Natural killer cell treated with Interleukin-12 subunit alpha and Interleukin-12 subunit beta and Interleukin-15 and Interleukin-18, amount 100 ng/mL, for 72 hours (primary cell): ENCODE measurements at regions not wholly inside any gene's neighbourhood (a gene's known extent, or its start where the extent isn't known, plus 50 kb on each side); places are given as distances from the start of the nearest gene placed in this dataset.
"Not testable (repeated sequence)": the region's sequence is repeated elsewhere in the genome, so short reads cannot be mapped to it uniquely, and the experiment has no call there.

Experiments used
- ATAC-seq, 2 donors: fragments of 150-1000 bp; cut with Tn5 transposase in 1 of 2; sonication (Bioruptor Pico), chemical (Tn5 transposase) in 1 of 2; 2 replicates each; pipeline ENCODE4 v1.10.0; 2021
- DNase-seq: peaks from one replicate; pipeline ENCODE4 v3.0.0; 2022; ENCODE audit warnings: low spot score
- H3K27ac Mint-ChIP-seq, 2 donors: 1 replicate in 1 of 2; 2 replicates in 1 of 2; pipeline ENCODE4 v1.8.0; 2022; ENCODE audit warnings: mixed read lengths in 2 of 2, mild to moderate bottlenecking in 1 of 2, moderate library complexity in 1 of 2
- H3K27me3 Mint-ChIP-seq, 2 donors: 1 replicate in 1 of 2; 2 replicates in 1 of 2; pipeline ENCODE4 v1.8.0; 2022; ENCODE audit warnings: mixed read lengths in 2 of 2
- H3K36me3 Mint-ChIP-seq: one replicate; pipeline ENCODE4 v1.8.0; 2022; ENCODE audit warnings: mixed read lengths
- H3K4me1 Mint-ChIP-seq, 2 donors: 1 replicate in 1 of 2; 2 replicates in 1 of 2; pipeline ENCODE4 v1.8.0; 2022; ENCODE audit warnings: low read depth in 2 of 2, mixed read lengths in 2 of 2, mild to moderate bottlenecking in 1 of 2
- H3K4me3 Mint-ChIP-seq: one replicate; pipeline ENCODE4 v1.8.0; 2022; ENCODE audit warnings: mixed read lengths
- H3K9me3 Mint-ChIP-seq: 2 replicates; pipeline ENCODE4 v1.8.0; 2022; ENCODE audit warnings: mixed read lengths

DNA sequence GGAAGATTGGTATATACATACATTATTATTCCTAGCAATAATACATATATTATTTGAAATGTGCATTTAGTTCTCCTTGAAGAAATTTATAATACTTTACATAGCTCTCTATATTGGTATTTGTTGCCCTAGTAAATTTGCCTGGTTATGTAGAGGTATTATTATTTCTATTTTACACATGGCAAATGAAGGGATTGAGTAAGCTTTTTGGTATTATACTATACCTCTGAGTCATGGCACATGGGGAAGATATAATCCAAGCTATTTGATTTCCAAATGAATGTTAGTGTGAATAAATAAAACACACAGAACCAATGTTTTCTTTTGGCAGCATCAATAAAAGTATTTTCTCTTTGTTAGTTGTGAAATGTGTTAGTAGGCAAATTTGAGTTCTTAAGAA, 409.6 kb upstream of the SLC35B3 start:
- H3K4me3 Mint-ChIP-seq = no peak overlapping the region
- H3K4me1 Mint-ChIP-seq = no peaks in the 10 kb centered on the region
- no peak for ATAC-seq
- peaks cover 8% of the 10 kb centered on the region for H3K9me3 Mint-ChIP-seq
- no peak for DNase-seq
- no peaks in the 10 kb centered on the region for H3K27me3 Mint-ChIP-seq
- no peaks in the 10 kb centered on the region for H3K36me3 Mint-ChIP-seq
- no peak overlapping the region for H3K27ac Mint-ChIP-seq

DNA sequence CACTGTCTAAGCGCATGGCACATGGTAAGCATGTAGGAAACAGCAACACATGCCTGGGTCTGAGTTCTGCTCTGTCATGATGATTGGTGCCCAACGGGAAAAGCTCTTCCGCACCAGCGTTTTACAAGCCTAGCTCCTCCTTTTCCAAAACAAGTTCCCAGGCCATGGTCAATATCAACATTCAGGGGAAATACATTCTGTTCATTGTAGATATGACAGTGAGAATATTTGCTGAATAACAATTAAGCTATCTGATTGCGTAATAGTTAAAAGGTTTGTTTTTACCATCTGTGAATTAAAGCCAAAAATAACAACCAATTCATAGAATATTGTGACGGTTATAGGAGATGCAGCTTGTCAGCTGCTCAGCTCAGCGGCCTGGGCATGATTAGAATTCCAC, 404.3 kb upstream of the SLC35B3 start:
- H3K9me3 Mint-ChIP-seq = no peaks in the 10 kb centered on the region
- no peak overlapping the region for H3K27ac Mint-ChIP-seq
- no peak overlapping the region for H3K4me3 Mint-ChIP-seq
- ATAC-seq = no peak
- no peaks in the 10 kb centered on the region for H3K4me1 Mint-ChIP-seq
- DNase-seq = no peak
- no peaks in the 10 kb centered on the region for H3K36me3 Mint-ChIP-seq
- no peaks in the 10 kb centered on the region for H3K27me3 Mint-ChIP-seq

DNA sequence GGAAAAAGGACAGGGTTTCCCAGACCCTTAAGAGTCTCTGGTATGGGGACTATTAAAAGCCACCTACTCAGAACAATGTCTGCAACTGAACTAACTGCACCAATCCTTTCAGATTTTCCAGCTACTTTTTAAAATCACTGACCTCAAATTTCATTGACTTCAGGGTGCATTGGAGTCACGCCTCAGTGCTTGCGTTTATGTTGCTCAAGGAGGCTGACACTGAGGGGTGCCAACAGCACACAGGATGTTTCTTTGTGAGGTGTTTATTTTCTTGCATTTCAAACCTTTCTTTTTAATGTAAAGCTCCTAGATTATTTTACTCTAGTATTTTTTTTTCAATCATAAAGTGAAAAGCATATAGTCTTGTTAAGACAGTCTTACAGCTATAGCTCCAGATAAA, 402.0 kb upstream of the SLC35B3 start:
- Mint-ChIP-seq H3K4me1 (no peaks in the 10 kb centered on the region), H3K27me3 (no peaks in the 10 kb centered on the region), H3K9me3 (no peaks in the 10 kb centered on the region), H3K36me3 (no peaks in the 10 kb centered on the region), H3K4me3 (no peak overlapping the region), H3K27ac (no peak overlapping the region)
- DNase-seq (no peak), ATAC-seq (no peak)

DNA sequence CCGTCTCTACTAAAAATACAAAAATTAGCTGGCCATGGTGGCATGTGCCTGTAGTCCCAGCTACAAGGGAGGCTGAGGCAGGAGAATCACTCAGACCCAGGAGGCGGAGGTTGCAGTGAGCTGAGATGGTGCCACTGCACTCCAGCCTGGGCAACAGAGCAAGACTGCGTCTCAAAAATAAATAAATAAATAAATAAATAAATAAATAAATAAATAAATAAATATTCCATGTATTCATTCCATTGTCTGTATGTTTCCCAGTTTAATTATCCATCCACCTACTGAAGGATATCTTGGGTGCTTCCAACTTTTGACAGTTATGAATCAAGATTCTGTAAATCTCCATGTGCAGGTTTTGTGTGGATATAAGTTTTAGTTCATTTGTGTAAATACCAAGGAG, 397.4 kb upstream of the SLC35B3 start:
- H3K36me3 Mint-ChIP-seq, H3K4me3 Mint-ChIP-seq, DNase-seq, H3K27me3 Mint-ChIP-seq, H3K27ac Mint-ChIP-seq, H3K4me1 Mint-ChIP-seq, ATAC-seq, H3K9me3 Mint-ChIP-seq: not testable (repeated sequence)

DNA sequence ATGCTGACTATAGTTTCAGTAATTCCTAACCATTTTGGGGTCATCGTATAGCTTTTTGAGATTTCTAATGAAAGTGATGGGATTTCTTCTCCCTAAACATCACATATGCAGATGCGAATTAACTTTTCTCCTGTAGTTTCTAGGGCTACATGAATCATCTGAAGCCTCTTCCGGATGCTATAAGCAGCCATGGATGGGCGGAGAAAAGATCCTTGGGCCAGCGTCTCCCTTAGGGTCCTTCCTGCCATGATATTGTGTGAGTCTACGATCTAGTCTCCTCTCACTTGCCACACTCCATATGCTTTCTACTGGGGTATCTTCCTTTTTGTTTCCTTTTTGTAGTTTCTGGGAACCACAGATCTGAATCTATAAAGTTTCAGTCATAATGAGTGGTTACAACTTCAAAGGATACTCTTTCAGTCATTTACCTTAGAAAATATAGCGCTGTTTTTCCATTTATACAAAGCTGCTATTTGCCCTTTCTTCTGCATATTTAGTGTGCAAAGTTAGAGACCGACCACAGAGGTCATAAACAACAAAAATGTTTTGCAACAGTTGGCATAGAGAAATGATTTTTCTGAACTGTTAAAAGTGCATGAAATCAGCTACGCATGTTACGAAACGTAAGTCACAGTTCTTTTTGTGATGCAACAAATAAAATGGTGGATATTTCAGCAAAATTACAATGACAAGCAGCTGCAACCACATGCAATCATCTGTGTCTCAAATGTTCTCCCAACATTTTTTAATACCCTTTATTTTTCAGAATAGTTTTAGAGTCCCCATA, 396.2 kb upstream of the SLC35B3 start:
- Mint-ChIP-seq H3K4me1 (no peaks in the 10 kb centered on the region), H3K9me3 (peaks cover 5% of the 10 kb centered on the region), H3K4me3 (no peak overlapping the region), H3K27ac (no peak overlapping the region), H3K27me3 (no peaks in the 10 kb centered on the region), H3K36me3 (no peaks in the 10 kb centered on the region)
- ATAC-seq = no peak
- DNase-seq = no peak

DNA sequence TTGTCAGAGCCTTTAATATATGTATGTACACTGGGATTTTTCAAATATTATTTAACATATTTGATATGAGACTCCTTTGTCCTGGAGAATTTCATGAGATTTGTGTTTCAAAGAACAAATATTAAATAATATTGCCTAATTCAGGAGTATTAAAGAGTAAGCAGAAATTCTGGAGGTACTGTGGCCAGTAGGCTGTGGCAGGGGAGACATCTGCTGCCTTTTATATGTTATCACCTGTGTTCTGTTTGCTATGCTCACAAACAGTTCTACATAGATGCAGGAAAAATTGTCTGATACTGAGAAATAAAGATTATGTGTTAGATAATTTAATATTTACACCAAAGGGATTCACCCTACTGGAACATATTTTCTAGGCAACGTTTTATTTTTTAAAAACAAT, 395.4 kb upstream of the SLC35B3 start:
- DNase-seq (no peak), ATAC-seq (no peak)
- Mint-ChIP-seq H3K9me3 (peaks cover 11% of the 10 kb centered on the region), H3K4me1 (no peaks in the 10 kb centered on the region), H3K36me3 (no peaks in the 10 kb centered on the region), H3K27me3 (no peaks in the 10 kb centered on the region), H3K4me3 (no peak overlapping the region), H3K27ac (no peak overlapping the region)

DNA sequence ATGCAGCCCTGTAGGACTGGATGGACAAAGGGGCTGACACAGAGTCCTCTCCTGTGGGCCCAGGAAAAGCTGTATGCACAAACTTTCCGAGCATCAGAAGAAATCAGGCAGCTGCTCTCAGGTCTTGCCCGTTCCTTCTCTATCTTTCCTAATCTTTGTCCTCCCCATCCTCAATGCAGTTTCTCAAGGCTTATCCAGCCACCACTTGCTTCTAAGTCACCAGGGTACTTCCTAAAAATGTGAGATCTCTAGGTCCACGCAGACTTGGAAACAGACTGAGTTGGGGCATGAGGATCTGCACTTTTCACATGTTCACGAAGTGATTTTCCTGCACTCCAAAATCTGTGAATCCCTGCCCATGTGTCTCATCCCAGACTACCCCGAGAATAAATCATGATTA, 394.5 kb upstream of the SLC35B3 start:
- Mint-ChIP-seq H3K4me1 (no peaks in the 10 kb centered on the region), H3K27me3 (no peaks in the 10 kb centered on the region), H3K36me3 (no peaks in the 10 kb centered on the region), H3K4me3 (no peak overlapping the region), H3K9me3 (peaks cover 11% of the 10 kb centered on the region), H3K27ac (no peak overlapping the region)
- ATAC-seq (no peak), DNase-seq (no peak)

DNA sequence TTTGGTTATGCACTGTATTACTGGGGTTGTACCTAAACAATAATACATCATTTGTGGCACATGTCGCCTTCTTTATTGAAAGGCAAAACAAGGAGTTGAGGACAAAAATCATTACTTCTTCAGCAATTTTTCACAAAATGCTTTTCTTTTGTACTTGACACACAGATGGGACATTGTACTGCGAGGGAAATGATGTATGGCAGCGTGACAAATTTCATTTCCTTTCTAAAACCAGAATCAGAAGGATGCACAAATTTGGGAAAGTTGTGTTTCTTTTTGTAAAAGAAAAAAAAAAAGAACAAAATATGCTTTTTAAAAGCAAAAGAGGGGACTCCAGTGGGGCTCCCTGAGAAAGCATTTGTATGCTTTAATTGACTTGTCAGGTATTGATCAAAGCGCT, 394.0 kb upstream of the SLC35B3 start:
- H3K4me3 Mint-ChIP-seq = no peak overlapping the region
- no peak for ATAC-seq

DNA sequence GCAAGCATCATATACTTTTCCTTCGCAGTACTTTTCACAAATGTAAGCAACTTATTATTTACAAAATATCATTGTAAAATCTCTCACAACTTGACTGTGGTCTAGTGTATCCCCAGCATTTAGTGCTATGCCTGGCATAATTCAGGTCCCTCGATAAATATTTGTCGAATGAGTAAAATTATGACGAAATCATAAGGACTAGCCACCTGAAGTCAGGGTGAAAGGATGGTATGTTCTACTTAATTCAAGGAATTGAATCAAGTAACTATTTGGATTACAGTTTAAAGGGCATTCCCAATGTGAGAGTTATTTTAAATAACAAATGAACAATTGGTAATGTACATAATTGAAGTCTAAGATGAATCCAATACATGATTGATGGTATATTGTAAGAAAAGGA, 393.0 kb upstream of the SLC35B3 start:
- ATAC-seq (no peak), DNase-seq (no peak)
- no peaks in the 10 kb centered on the region for H3K36me3 Mint-ChIP-seq
- H3K4me1 Mint-ChIP-seq = no peaks in the 10 kb centered on the region
- peaks cover 11% of the 10 kb centered on the region for H3K9me3 Mint-ChIP-seq
- H3K4me3 Mint-ChIP-seq = no peak overlapping the region
- no peak overlapping the region for H3K27ac Mint-ChIP-seq
- no peaks in the 10 kb centered on the region for H3K27me3 Mint-ChIP-seq

More for the DNA sequence above, 394.0 kb upstream of the SLC35B3 start:
- H3K36me3 Mint-ChIP-seq = no peaks in the 10 kb centered on the region
- no peak for DNase-seq
- no peak overlapping the region for H3K27ac Mint-ChIP-seq
- peaks cover 11% of the 10 kb centered on the region for H3K9me3 Mint-ChIP-seq
- H3K4me1 Mint-ChIP-seq = no peaks in the 10 kb centered on the region
- no peaks in the 10 kb centered on the region for H3K27me3 Mint-ChIP-seq

DNA sequence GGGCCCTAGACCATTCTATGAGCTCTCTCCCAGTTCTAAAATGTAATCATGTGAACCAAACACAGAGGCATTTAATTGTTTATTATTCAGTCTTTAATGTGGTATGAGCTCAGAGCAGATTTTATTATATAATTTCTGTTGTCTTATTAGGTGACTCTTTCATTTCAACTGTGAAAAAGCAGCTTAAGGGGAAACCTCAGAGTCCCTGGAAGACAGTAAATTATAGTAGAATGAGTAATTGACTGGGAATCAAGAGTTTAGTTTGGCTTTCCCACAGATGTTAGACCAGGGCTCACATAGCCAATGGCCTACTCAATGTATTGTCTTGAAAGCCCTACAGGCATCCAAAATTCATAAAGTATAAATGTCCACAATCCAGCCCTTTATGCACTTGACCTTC, 390.4 kb upstream of the SLC35B3 start:
- ATAC-seq (no peak), DNase-seq (no peak)
- H3K9me3 Mint-ChIP-seq = peaks cover 11% of the 10 kb centered on the region
- H3K27ac Mint-ChIP-seq = no peak overlapping the region
- no peaks in the 10 kb centered on the region for H3K27me3 Mint-ChIP-seq
- H3K36me3 Mint-ChIP-seq = no peaks in the 10 kb centered on the region
- H3K4me3 Mint-ChIP-seq = no peak overlapping the region
- no peaks in the 10 kb centered on the region for H3K4me1 Mint-ChIP-seq

DNA sequence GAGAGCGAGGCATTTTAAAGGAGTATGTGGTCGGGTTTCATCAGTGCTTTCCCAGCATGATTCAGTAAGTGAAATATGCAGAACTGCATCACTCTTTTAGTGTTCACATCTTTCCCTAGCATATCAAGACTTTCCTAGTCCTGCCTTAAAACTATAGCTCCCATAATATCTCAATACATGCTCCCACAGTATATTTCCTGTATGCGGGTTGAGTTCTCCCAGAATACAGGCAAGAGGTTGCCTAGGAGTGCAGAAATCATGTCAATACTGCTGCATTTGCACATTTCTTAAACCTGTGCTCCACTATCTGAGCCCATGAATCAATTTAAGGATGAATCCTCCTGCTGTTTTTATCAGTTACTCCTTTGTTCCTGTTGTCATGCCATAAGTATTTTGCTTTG, 386.6 kb upstream of the SLC35B3 start:
- Mint-ChIP-seq H3K4me3 (no peak overlapping the region), H3K27ac (no peak overlapping the region), H3K27me3 (no peaks in the 10 kb centered on the region), H3K4me1 (no peaks in the 10 kb centered on the region), H3K9me3 (peaks cover 11% of the 10 kb centered on the region), H3K36me3 (no peaks in the 10 kb centered on the region)
- DNase-seq (no peak), ATAC-seq (no peak)

DNA sequence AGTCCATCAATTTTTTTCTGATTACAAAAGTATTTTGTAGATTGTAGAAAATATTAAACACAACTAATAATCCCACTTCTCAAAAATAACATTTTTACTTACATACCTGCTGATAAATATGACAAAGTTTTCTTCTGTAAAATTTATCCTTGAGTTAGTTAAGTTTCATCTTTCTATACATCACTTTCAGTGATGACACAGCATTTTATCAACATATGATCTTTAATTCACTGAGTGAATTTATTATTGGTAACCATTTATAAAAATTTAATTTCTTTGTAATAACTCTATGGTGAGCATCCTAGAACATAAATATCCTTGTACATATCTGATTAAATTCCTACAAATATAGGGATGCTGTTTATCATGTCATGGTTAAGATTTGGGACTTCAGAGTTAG, 385.0 kb upstream of the SLC35B3 start:
- Mint-ChIP-seq H3K36me3 (no peaks in the 10 kb centered on the region), H3K27me3 (no peaks in the 10 kb centered on the region), H3K4me3 (no peak overlapping the region), H3K27ac (no peak overlapping the region), H3K4me1 (no peaks in the 10 kb centered on the region), H3K9me3 (peaks cover 4% of the 10 kb centered on the region)
- DNase-seq (no peak), ATAC-seq (no peak)

DNA sequence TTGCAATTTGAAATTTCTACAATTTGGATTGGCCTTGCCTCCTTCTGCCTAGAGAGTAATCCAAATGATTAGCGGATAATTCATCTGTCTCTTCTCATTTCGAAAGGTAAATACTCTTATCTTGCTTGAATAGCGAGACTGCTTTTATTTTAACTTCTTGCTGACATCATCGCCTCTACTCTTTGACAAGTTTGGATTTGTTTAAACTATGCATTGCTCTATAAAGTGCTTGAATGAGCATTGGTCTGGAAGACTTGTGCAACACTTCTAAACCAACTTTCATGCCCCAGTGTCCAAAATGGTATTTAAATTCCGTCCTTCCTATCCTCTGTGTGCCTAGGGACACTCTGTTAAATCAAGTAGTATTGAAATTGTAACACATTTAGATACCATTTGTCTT, 384.1 kb upstream of the SLC35B3 start:
- no peaks in the 10 kb centered on the region for H3K4me1 Mint-ChIP-seq
- no peak overlapping the region for H3K27ac Mint-ChIP-seq
- H3K4me3 Mint-ChIP-seq = no peak overlapping the region
- H3K36me3 Mint-ChIP-seq = no peaks in the 10 kb centered on the region
- peaks cover 4% of the 10 kb centered on the region for H3K9me3 Mint-ChIP-seq
- DNase-seq (no peak), ATAC-seq (no peak)
- H3K27me3 Mint-ChIP-seq = no peaks in the 10 kb centered on the region

DNA sequence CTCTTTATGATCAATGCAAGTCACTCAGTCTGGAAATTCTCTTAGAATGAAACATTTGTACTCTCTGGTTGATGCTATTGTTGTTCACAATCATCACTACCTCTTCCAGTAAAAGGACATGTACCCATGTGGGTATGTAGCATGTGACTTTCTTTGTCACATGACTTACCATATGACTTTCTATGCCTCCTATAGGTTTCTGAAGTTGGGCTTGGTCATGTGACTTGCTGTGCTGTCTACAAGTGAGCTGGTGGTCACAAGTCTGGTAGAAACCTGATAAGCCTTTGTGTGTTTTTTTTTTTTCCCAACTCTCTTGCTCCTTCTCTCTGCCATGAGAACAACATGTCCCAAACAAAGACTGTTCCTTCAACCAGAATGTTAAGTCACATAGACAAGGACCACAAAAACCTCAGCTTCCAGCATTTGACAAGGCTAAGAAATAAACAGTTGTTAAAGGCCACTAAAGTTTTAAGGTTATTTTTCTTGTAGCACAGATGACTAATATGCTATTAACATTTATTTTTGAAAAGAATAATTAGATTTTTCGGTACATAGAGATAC, 379.2 kb upstream of the SLC35B3 start:
- no peaks in the 10 kb centered on the region for H3K36me3 Mint-ChIP-seq
- no peak for ATAC-seq
- peaks cover 2% of the 10 kb centered on the region for H3K9me3 Mint-ChIP-seq
- DNase-seq = no peak
- H3K27ac Mint-ChIP-seq = no peak overlapping the region
- H3K27me3 Mint-ChIP-seq = no peaks in the 10 kb centered on the region
- no peak overlapping the region for H3K4me3 Mint-ChIP-seq
- no peaks in the 10 kb centered on the region for H3K4me1 Mint-ChIP-seq

DNA sequence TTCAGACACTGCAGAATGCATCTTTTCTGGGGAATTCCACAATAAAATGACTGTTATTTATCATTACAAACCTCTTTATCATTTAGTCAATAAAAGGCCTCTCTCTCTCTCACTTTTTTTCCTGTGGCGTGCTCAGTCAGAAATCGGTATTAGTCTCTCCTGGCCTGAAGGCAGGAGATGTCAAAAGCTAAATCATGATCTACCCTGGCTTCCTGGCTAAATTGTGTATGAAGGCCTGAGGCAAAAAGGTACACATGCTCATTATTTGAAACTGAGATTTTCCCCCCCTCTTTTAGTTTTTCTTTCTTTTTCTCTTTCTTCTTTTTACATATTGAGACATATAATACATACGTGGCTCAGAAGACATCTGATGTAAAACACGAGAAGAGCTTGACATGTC, 375.0 kb upstream of the SLC35B3 start:
- Mint-ChIP-seq H3K4me1 (no peaks in the 10 kb centered on the region), H3K36me3 (no peaks in the 10 kb centered on the region), H3K9me3 (peaks cover 5% of the 10 kb centered on the region), H3K4me3 (no peak overlapping the region), H3K27me3 (no peaks in the 10 kb centered on the region), H3K27ac (no peak overlapping the region)
- ATAC-seq (no peak), DNase-seq (no peak)
